ENCODE measurements at regions not wholly inside any gene's neighbourhood (a gene's known extent, or its start where the extent isn't known, plus 50 kb on each side); places are given as distances from the start of the nearest gene placed in this dataset.

DNA sequence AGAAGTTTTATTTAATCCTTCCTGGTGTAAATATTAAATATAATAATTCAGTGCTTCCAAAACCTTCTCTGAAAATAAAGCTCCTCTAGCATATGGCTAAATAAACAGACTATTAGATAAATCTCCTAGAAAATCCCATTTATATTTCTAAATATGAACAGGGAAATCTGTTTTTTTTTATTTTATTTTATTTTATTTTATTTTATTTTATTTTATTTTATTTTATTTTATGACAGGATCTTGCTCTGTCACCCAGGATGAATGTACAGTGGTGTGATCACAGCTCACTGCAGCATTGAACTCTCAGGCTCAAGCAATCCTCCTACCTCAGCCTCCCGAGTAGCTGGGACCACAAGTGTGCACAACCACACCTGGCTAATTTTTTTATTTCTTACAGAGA, 673.5 kb downstream of the IRS1 start:
- H3K27me3 ChIP-seq = no peaks in the 10 kb centered on the region
- no peaks in the 10 kb centered on the region for H3K9me3 ChIP-seq
- no peak overlapping the region for H3K4me3 ChIP-seq
- H3K4me1 ChIP-seq = no peaks in the 10 kb centered on the region
- H4K20me1 ChIP-seq = no peaks in the 10 kb centered on the region
- H3K36me3 ChIP-seq = no peaks in the 10 kb centered on the region
- H3K4me2 ChIP-seq = no peak overlapping the region
- H3K27ac ChIP-seq = no peak overlapping the region
- no peak overlapping the region for H3K9ac ChIP-seq
- TF ChIP-seq Cebpa-rat (IDR thresholded peaks at IDR 0.05) = no peak

DNA sequence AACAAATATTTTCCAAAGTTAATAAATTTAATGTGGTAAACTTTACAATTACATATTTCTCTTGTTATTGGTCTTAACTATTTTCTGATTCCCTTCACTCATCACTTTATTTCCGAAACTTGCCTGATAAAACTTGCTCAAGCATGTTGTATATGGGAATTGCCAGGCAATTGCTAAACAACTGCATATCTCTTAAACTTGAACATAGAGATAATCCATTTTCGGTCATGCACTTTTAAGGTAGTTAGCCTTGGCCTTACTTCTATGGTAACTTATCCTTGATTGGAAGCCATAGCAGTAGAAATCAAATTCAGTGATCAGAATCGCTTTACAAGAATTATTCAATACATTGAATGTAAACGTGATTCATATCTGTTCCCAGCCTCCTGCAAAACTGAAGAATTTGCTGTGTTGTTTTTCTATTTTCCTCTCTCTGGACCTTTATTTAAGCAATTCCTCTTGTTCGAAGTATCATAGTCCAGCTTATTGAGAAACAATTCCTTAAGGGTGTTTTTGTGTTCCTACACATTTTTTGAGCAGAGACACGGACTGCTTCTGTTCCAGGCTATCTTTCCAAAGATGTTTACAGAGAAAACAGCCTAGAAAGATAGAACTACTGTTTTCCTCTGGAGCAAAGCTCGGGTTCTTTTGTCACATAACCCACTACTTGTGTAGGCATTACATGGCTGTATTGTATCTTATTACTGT, 674.3 kb downstream of the IRS1 start:
- H3K9ac ChIP-seq = no peak overlapping the region
- H3K9me3 ChIP-seq = no peaks in the 10 kb centered on the region
- no peaks in the 10 kb centered on the region for H3K4me1 ChIP-seq
- no peak overlapping the region for H3K4me3 ChIP-seq
- no peak overlapping the region for H3K4me2 ChIP-seq
- no peak overlapping the region for H3K27ac ChIP-seq
- no peaks in the 10 kb centered on the region for H4K20me1 ChIP-seq
- H3K27me3 ChIP-seq = no peaks in the 10 kb centered on the region
- no peak for TF ChIP-seq Cebpa-rat (IDR thresholded peaks at IDR 0.05)
- no peaks in the 10 kb centered on the region for H3K36me3 ChIP-seq

DNA sequence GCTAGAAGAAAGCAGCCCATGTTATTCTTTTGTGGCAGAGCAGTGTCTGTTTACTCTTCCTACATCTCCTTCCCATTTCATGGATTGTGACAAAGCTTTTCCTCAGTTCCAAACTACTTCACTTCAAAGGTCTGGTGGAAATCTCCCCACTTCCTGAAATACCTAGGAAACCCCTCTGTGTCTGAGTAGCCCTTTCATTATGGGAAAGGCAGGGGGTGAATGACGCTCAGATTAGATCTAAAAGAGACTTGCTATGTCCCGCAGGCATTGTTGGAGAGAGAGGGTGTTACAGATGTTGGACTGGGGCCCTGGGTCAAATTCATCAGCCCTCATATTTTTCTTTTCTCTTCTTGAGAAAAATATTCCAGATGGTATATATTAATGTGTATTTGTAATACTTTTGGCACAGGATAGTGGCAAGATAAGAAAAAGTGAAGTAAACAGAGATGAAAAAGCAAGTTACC, 675.0 kb downstream of the IRS1 start:
- TF ChIP-seq Cebpa-rat (IDR thresholded peaks at IDR 0.05) = no peak
- Histone ChIP-seq H3K9ac (no peak overlapping the region), H3K9me3 (no peaks in the 10 kb centered on the region), H3K27me3 (no peaks in the 10 kb centered on the region), H3K36me3 (no peaks in the 10 kb centered on the region), H3K4me2 (no peak overlapping the region), H3K27ac (no peak overlapping the region), H4K20me1 (no peaks in the 10 kb centered on the region), H3K4me3 (no peak overlapping the region), H3K4me1 (no peaks in the 10 kb centered on the region)

DNA sequence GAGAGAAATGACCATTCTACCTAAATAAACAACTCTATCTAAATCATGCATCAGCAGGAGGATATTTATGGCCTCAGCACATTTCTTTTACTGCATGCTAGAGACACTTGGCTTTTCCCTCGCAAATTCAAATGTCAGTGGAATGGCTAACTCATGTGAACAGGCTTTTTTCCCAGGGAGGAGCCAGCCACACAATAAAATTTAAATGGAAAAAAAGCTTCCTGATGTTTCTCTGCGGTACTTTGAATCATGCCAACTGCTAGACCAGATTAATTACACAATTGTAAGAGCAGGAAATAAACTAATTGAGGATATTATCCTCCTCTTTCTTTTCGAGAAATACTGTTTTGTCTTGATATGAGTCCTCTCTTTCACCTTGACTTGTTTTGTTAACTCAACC, 676.3 kb downstream of the IRS1 start:
- Histone ChIP-seq H3K4me1 (no peaks in the 10 kb centered on the region), H3K27ac (no peak overlapping the region), H3K27me3 (no peaks in the 10 kb centered on the region), H3K9me3 (no peaks in the 10 kb centered on the region), H3K4me3 (no peak overlapping the region), H3K9ac (no peak overlapping the region), H3K4me2 (no peak overlapping the region), H4K20me1 (no peaks in the 10 kb centered on the region), H3K36me3 (no peaks in the 10 kb centered on the region)
- TF ChIP-seq Cebpa-rat (IDR thresholded peaks at IDR 0.05) = no peak

DNA sequence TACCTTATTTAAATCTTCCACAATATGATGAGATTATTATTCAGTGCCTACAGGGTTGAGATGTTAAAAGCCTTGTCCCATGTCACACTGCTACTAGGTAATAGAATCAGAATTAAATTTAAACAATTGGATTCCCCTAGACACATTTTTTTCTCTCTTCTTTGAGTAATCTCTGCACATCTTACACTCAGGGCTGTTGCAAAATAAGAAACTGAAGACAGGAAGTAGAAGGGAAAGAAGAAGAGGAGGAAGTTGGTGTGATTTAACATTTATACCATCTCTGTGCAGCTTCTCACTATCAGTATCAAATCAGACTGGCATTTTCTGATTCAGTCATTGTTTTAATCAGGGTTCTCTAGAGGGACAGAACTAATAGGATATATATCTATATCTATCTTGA, 677.6 kb downstream of the IRS1 start:
- no peak overlapping the region for H3K9ac ChIP-seq
- no peak overlapping the region for H3K4me2 ChIP-seq
- TF ChIP-seq Cebpa-rat (IDR thresholded peaks at IDR 0.05) = no peak
- no peaks in the 10 kb centered on the region for H3K27me3 ChIP-seq
- H3K9me3 ChIP-seq = no peaks in the 10 kb centered on the region
- H3K36me3 ChIP-seq = no peaks in the 10 kb centered on the region
- H3K4me3 ChIP-seq = no peak overlapping the region
- H4K20me1 ChIP-seq = no peaks in the 10 kb centered on the region
- no peaks in the 10 kb centered on the region for H3K4me1 ChIP-seq
- H3K27ac ChIP-seq = no peak overlapping the region

DNA sequence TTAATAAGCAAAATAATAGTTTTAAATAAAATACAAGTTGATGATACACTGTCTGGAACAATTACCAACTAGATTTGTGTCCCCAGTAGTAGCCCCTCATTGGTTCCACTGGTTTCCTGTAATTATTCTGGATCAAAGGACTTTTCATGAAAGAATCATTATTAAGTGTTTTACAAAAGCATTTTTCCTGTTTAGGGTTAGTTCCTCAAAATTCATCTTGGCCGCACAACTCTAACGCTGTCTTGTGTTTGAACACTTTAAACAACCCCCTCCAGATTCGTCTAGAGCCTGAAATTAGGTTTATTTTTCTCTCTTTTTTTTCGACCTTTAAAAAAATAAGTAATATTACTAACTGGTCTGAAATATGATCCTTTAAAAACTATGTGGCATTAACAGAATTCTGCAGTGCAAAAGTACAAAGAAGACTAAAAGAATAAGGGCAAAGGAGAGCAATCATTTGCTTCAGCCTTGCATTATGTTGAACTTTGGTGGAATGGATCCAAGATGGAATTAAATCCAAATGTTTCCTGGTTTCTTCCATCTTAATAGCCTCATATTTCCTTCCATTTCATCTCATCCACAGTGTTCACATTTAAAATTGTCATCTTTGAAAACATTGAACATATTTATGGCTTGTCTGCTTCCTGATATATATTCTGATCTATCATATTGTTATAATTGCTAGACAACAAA, 678.4 kb downstream of the IRS1 start:
- no peak overlapping the region for H3K4me2 ChIP-seq
- H3K9me3 ChIP-seq = no peaks in the 10 kb centered on the region
- no peaks in the 10 kb centered on the region for H3K4me1 ChIP-seq
- no peaks in the 10 kb centered on the region for H4K20me1 ChIP-seq
- no peaks in the 10 kb centered on the region for H3K36me3 ChIP-seq
- no peak for TF ChIP-seq Cebpa-rat (IDR thresholded peaks at IDR 0.05)
- H3K4me3 ChIP-seq = no peak overlapping the region
- H3K9ac ChIP-seq = no peak overlapping the region
- H3K27me3 ChIP-seq = no peaks in the 10 kb centered on the region
- no peak overlapping the region for H3K27ac ChIP-seq

DNA sequence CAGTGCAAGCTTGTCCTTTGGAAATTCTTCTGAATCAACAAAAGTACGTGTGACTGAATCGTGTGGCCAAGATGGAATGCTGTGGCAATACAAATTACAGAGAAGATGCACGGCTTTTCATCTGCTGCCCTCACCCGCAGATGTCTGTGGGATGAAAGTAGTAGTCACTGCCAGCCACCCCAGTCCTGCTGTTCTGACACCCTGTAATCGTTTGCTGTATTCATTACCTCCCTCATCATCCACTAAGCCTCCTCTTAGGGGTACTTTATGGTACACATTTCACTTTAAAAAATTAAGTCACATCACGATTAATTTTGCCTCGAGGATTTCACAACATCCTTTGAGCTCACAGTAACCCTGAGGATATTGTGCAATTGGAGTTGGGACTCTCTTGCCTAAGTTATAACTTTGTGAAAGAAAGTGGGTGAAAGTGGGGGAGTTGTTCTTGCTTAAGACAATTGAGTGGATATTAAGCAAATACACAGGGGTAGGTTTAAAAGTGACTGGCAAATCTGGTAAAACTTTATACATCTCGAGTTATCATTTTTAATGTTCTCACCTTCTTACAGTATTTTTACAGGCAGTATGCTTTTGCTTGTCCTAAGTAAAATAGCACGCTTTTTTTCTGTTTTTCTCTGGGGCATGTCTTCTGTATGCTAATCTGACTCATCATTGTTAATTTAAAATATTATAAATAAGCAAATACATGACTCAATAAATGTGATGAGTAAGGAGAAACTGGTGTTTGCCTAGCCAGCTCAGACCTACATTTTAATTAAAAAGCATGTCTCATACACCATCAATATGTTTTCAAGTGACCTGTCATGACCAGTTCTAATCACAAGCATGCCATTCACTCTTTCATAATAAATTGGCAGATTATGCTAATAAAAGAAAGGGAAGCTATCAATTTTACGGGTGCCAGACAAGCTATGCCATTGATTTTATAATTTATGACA, 680.9 kb downstream of the IRS1 start:
- no peak overlapping the region for H3K9ac ChIP-seq
- no peaks in the 10 kb centered on the region for H3K27me3 ChIP-seq
- no peak for TF ChIP-seq Cebpa-rat (IDR thresholded peaks at IDR 0.05)
- no peak overlapping the region for H3K4me3 ChIP-seq
- no peaks in the 10 kb centered on the region for H3K36me3 ChIP-seq
- no peak overlapping the region for H3K4me2 ChIP-seq
- H3K27ac ChIP-seq = no peak overlapping the region
- H3K4me1 ChIP-seq = no peaks in the 10 kb centered on the region
- no peaks in the 10 kb centered on the region for H3K9me3 ChIP-seq
- H4K20me1 ChIP-seq = no peaks in the 10 kb centered on the region

DNA sequence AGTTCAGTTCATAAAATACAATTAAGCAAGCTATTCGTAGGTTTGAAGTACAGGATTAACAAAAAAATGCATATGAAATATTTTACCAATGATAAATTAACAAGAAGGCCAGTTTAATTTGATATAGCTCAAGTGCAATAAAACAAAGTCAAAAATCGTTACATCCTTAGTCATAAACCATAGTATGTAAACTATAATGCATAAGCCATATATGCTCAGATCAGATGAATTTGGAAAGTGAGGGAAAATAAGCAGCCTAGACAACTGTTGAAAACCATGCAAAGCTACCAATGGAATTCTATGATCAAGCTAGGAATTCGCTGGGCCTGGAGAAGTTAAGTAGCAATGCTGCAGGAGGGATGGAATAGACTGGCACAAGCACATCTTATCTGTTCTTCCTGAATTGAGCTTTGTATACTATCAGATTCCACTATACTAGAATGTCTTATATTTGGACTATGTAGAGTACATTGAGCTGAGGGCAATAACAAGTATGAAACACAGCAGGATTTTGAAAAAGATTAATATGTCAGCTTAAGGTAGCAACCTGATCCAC, 682.0 kb downstream of the IRS1 start:
- TF ChIP-seq Cebpa-rat (IDR thresholded peaks at IDR 0.05) = no peak
- Histone ChIP-seq H3K4me2 (no peak overlapping the region), H4K20me1 (no peaks in the 10 kb centered on the region), H3K4me3 (no peak overlapping the region), H3K27ac (no peak overlapping the region), H3K27me3 (no peaks in the 10 kb centered on the region), H3K9me3 (no peaks in the 10 kb centered on the region), H3K36me3 (no peaks in the 10 kb centered on the region), H3K9ac (no peak overlapping the region), H3K4me1 (no peaks in the 10 kb centered on the region)

DNA sequence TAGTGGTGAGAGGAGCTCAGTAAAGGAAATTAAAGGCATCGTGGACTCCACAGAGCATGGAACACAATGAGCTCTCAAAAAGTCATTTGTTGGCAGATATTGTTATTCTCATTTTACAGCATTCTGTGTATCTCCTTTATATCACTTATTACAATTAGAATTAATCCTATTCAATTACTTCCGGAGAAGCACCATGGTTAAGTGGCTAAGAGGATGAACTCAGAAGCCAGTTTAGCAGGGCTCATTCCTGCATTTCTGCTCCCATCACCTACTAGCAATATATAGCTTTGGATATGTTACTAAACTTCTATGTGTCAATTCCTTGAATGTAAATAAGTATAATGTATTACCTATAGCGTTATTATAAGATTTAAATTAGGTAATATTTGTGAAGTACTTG, 683.3 kb downstream of the IRS1 start:
- H3K4me2 ChIP-seq = no peak overlapping the region
- no peak for TF ChIP-seq Cebpa-rat (IDR thresholded peaks at IDR 0.05)
- no peaks in the 10 kb centered on the region for H3K27me3 ChIP-seq
- no peaks in the 10 kb centered on the region for H3K9me3 ChIP-seq
- no peaks in the 10 kb centered on the region for H4K20me1 ChIP-seq
- no peak overlapping the region for H3K4me3 ChIP-seq
- H3K27ac ChIP-seq = no peak overlapping the region
- H3K9ac ChIP-seq = no peak overlapping the region
- H3K4me1 ChIP-seq = no peaks in the 10 kb centered on the region
- no peaks in the 10 kb centered on the region for H3K36me3 ChIP-seq
